Stimulated activated CD4-positive, alpha-beta T cell treated with anti-CD3 and anti-CD28 coated beads, Interleukin-4, amount 100 ng/mL, for 48 hours (primary cell): ENCODE measurements at regions not wholly inside any gene's neighbourhood (a gene's known extent, or its start where the extent isn't known, plus 50 kb on each side); places are given as distances from the start of the nearest gene placed in this dataset.
"Not testable (repeated sequence)": the region's sequence is repeated elsewhere in the genome, so short reads cannot be mapped to it uniquely, and the experiment has no call there.

ENCODE experiments used
- DNase-seq, 2 donors: peaks; one replicate each; pipeline ENCODE4 v3.0.0-alpha.2; 2020; ENCODE audit warnings: low read depth in 2 of 2

DNA sequence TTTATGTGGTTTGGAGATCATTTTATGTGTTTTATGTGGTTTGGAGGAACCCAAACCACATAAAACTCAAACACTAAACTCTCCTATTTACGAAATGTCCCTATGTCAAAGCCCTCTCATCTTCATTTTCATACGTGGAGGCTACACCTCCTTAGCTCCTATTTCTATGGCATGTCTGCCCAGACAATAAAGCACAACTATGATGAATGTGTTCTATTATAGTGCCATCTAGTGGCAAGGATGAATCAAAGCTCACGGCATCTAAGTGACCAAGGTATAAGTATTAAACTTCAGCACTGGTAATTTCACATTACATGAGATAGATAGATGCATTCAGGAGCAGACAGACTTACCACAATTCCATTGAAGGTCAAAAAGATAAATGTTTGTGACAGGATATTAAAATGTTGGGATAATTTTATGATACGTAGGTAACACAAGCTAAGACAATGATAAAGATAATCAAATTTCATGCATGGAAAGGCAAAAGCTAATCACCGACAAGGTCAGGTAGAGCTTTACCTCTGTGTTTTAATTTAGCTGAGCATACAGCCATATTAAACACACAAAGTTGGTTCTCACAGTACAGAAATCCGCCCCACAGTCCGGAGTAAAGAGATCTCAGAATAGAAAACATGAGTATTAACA is 130.6 kb upstream of the FHIT start:
- no peak for DNase-seq

DNA sequence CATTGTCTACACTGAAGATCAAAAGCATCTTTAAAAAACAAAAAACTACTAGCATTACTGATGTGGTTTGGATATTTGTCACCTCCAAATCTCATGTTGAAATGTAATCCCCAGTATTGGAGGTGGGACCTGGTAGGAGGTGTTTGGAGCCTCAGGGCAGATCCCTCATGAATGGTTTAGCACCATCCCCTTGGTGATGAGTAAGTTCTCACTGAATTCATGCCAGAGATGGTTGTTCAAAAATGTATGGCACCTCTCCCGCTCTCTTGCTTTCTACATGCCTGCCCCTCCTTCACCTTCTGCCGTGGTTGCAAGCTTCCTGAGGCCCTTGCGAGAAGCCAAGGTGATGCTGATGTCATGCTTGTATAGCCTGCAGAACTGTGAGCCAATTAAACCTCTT is 136.6 kb upstream of the FHIT start:
- DNase-seq = no peak

- DNase-seq = not testable (repeated sequence)
Measured at GRCh38 chr3:61393480-61393947, 142.3 kb upstream of the FHIT start.

GRCh38 chr3:61401359-61401758 is 150.1 kb upstream of the FHIT start:
- DNase-seq = no peak

DNA sequence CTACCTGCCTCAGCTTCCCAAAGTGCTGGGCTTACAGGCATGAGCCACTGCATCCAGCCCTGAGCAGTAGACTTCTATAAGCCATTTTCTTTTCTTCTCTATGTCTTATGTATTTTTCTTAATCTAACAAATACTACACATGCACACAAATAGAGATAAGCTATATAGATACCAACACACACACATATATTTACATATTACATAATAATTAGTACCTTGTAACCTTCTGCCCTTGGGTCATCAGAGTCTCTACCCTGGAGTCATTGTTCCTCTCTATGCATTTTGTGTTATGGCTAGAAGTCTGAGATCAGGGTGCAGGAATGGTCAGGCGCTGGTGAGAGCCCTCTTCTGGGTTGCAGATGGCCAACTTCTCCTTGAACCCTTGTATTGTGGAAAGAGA is 154.0 kb upstream of the PTPRG start:
- DNase-seq = no peak

GRCh38 chr3:61409638-61410037 is 151.7 kb upstream of the PTPRG start:
- DNase-seq = no peak

DNA sequence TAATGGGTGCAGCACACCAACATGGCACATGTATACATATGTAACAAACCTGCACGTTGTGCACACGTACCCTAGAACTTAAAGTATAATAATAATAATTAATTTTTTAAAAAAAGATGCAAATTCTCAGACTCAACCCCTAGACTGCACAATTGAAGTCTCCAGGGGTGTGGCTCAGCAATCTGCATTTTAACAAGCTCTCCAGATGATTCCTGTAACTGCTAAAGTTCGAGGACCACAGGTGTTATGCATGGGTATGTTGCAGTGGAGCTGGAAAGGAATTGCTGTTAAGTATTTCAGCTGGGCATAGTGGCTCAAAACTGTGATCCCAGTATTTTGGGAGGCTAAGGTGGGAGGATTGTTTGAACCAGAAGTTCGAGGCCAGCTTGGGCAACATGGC is 151.0 kb upstream of the PTPRG start:
- not testable (repeated sequence) for DNase-seq

GRCh38 chr3:61411009-61411662 is 150.2 kb upstream of the PTPRG start:
- no peak for DNase-seq

GRCh38 chr3:61414456-61414855 is 146.9 kb upstream of the PTPRG start:
- no peak for DNase-seq

DNA sequence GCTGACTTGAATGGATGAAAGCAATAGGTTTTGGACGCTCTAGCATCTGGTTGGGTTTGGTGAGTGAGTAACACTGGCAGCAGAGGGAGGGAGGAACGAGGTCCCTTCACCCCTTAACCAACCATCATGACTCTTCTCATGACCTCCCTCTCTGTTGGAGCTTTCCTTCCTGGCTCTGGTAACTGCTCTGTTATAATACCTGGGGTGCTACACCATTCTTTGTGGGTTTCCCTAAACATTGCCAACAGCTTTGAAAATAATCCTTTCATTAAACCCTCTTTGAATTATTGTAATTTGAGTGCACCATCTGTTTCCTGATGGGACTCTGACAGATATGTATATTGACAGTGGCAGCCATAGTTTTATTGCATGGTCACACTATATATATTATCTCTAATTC is 146.2 kb upstream of the PTPRG start:
- DNase-seq = no peak

GRCh38 chr3:61416618-61417017 is 144.8 kb upstream of the PTPRG start:
- DNase-seq = no peak

GRCh38 chr3:61417352-61417751 is 144.0 kb upstream of the PTPRG start:
- no peak for DNase-seq

DNA sequence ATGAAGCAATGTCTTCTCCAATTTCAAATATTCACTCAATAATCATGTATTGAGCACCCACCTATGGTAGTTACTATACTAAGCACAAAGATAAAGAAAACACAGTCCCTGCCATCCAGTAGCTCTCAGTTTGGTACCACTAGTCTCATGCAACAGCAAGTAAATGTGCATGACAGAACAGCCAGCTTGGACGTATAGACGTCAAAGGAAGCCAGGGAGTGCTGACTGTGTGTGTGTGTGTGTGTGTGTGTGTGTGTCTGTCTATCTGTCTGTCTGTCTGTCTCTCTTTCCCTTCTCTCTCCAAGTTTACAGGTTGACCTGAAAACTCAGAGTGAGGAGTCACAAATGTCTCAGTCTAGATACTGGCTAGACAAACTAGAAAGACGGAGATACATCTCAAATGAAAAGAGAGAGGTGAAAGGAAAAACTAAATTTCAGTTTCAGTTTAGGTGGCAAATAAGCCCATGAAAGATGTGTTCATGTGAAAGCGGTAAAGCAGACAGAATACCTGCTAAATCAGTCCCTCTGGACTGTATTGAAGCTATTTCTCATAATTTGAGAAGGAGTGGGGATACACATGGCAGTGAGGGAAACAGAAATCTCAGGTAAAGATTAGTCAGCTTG is 141.1 kb upstream of the PTPRG start:
- DNase-seq = no peak

DNA sequence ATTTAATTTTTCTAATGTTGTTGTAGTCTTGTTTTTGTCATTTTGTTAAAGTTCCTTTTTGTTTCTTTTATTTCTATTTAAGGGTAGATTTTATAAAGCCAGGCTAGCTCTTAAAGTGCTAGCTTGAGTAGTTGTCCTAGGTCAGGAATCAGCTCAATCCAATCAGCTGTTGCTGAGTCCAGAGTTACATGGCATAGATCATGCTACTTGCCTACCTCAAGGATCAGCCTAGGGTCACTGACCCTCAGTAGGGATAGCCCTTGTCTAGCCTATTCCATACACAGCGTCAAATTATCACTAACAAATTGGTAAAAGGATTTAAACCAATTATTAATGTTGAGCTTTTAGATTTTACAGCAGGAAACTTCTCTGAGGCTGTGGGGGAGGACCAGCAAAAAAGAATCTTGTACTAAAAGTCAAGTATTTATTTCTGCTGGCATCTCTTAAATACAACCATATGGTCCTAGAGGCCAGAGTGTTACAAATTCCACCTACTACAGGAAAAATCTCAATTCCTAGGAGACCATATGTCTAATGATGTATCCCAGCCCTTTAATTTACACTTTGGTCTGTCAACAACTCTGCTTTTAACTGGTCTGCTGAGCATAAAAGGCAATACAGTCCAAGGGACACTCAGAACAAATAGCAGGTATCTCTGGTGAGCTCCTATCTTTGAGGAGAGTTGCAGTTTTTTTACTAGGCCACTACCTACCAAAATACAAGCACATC is 138.3 kb upstream of the PTPRG start:
- no peak for DNase-seq

DNA sequence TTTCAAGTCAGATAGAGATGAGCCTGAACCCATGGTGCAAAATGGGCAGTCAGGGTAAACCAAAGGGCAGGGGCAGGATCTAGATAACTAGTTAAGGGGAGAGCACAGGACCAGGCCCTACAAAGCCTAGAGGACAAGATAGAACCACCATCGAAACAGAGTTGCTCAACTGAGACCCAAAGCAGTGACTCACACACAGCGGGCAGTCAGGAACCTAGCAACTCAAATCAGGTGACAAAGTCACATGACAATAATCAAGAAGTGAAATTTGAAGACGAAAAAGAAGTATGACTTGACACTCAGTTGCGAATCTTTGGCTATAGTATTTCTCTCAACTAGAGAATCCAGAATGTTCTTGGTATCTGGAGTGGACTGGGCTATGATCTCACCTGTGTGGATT is 136.0 kb upstream of the PTPRG start:
- no peak for DNase-seq

GRCh38 chr3:61429106-61429505 is 132.3 kb upstream of the PTPRG start:
- no peak for DNase-seq

DNA sequence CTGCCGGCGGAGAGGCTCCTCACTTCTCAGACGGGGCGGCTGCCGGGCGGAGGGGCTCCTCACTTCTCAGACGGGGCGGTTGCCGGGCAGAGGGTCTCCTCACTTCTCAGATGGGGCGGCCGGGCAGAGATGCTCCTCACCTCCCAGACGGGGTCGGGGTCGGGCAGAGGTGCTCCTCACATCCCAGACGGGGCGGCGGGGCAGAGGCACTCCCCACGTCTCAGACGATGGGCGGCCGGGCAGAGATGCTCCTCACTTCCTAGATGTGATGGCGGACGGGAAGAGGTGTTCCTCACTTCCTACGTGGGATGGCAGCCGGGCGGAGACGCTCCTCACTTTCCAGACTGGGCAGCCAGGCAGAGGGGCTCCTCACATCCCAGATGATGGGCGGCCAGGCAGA is 126.5 kb upstream of the PTPRG start:
- not testable (repeated sequence) for DNase-seq

DNA sequence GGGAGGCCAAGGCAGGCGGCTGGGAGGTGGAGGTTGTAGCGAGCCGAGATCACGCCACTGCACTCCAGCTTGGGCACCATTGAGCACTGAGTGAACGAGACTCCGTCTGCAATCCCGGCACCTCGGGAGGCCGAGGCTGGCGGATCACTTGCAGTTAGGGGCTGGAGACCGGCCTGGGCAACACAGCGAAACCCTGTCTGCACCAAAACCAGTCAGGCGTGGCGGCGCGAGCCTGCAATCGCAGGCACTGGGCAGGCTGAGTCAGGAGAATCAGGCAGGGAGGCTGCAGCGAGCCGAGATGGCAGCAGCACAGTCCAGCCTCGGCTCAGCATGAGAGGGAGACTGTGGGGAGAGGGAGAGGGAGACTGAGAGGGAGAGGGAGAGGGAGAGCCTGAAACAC is 126.0 kb upstream of the PTPRG start:
- not testable (repeated sequence) for DNase-seq

DNA sequence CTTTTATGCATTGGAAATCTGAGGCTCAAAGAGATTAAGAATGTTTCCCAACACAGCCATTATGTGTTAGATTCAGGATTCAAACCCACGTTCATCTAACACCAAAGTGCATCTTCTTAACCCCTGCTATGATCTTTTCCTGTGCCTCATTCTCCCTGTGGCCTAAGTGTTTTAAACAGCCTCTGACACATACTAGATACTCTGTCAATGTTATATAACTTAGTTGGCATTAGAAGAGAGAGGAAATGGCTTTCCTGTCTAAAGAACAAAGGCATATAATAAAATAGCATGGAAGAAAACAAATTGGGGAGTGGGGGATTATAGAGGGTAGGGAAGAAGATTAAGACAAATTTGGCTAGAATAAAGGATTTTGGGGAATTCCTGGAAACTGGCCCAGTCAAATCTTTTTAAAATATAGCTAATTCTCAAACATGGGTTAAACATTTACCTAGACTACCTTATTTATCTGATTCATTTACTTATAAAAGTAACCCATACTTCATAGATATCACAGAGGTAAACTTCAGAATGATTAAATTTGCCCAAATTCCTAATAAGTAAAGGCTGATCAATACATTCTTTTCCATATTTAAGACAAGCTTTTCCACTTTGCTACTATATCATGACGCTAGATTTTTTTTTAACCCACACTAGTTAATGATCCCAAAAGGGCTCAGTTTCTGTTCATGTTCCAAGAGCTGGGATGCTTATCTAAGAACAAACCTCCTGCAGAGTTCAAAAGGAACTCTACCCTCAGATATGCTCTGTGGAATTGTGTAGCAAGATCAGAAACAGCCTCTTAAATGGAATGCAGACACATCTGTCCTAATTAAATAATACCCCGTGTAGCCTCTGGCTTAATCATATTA is 122.9 kb upstream of the PTPRG start:
- DNase-seq = no peak

DNA sequence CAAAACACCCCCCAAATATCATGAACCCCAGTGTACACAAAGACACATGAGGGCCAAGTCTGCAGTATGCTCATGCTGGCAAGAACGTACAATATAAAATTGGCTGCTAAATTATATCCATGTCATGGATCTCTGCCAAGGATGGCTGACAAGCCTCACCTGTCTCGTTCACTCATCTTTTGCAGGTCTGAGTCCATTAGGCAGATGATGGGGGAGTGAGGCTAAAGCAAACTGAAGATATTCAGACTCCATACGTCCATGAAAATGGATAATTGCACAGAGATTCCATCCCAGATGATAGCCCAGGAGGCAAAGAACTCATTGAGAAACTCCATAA is 122.3 kb upstream of the PTPRG start:
- DNase-seq = no peak

GRCh38 chr3:61442696-61443095 is 118.7 kb upstream of the PTPRG start:
- no peak for DNase-seq

GRCh38 chr3:61443886-61444285 is 117.5 kb upstream of the PTPRG start:
- no peak for DNase-seq
